Effector CD8-positive, alpha-beta T cell (primary cell): ENCODE measurements at regions not wholly inside any gene's neighbourhood (a gene's known extent, or its start where the extent isn't known, plus 50 kb on each side); places are given as distances from the start of the nearest gene placed in this dataset.
"Not testable (repeated sequence)": the region's sequence is repeated elsewhere in the genome, so short reads cannot be mapped to it uniquely, and the experiment has no call there.

ENCODE experiments used
- DNase-seq: peaks from one replicate; lab custom pipeline; 2025; lab: John Stamatoyannopoulos, UW

- no peak for DNase-seq
Measured at GRCh38 chr4:1561286-1561990, 122.7 kb downstream of the FAM53A start.

GRCh38 chr4:1559896-1560650 is 124.0 kb downstream of the FAM53A start:
- DNase-seq, result no peak

- DNase-seq, result no peak
Measured at GRCh38 chr4:1558205-1558604, 125.9 kb downstream of the FAM53A start.

- DNase-seq, result no peak
Measured at GRCh38 chr4:1557221-1557597, 126.9 kb downstream of the FAM53A start.

GRCh38 chr4:1556541-1557220 is 127.4 kb downstream of the FAM53A start:
- DNase-seq, result no peak

- DNase-seq, result no peak
Measured at GRCh38 chr4:1554876-1555265, 129.2 kb downstream of the FAM53A start.

GRCh38 chr4:1554246-1554875 is 129.8 kb downstream of the FAM53A start:
- no peak for DNase-seq

- no peak for DNase-seq
Measured at GRCh38 chr4:1553365-1553764, 130.7 kb downstream of the FAM53A start.

- no peak for DNase-seq
Measured at GRCh38 chr4:1552451-1552850, 131.7 kb downstream of the FAM53A start.

- DNase-seq, result no peak
Measured at GRCh38 chr4:1551211-1551610, 132.9 kb downstream of the FAM53A start.

GRCh38 chr4:1550122-1551070 is 133.7 kb downstream of the FAM53A start:
- no peak for DNase-seq

- no peak for DNase-seq
Measured at GRCh38 chr4:1549638-1550035, 134.5 kb downstream of the FAM53A start.

GRCh38 chr4:1548827-1549637 is 135.1 kb downstream of the FAM53A start:
- DNase-seq, result peak; percentile 48

GRCh38 chr4:1547856-1548826 is 136.0 kb downstream of the FAM53A start:
- DNase-seq, result no peak

GRCh38 chr4:1547131-1547855 is 136.8 kb downstream of the FAM53A start:
- DNase-seq, result no peak

GRCh38 chr4:1544861-1545281 is 138.6 kb upstream of the NKX1-1 start:
- DNase-seq, result no peak

GRCh38 chr4:1544435-1544834 is 138.2 kb upstream of the NKX1-1 start:
- not testable (repeated sequence) for DNase-seq

GRCh38 chr4:1543976-1544375 is 137.7 kb upstream of the NKX1-1 start:
- no peak for DNase-seq

- DNase-seq, result no peak
Measured at GRCh38 chr4:1543561-1543960, 137.3 kb upstream of the NKX1-1 start.
